ENCODE measurements at regions not wholly inside any gene's neighbourhood (a gene's known extent, or its start where the extent isn't known, plus 50 kb on each side); places are given as distances from the start of the nearest gene placed in this dataset.

DNA sequence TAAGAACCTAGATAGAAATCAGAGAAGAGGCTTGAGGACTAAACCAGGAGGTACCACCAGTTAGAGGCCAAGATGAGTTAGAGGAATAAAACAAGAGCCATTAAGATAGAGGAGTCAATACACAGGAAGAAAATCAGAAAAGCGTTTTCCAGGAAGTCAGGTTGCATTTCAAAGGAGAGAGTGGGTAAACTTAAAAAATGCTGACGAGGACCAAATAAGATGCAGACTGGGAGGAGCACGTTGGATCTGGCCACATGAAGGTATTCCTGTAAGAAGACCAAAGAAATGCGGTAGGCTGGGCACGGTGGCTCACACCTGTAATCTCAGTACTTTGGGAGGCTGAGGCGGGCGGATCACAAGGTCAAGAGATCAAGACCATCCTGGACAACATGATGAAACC lies 533.1 kb upstream of the TENM3 start:
- Histone ChIP-seq H3K36me3 (ENCODE audit: control insufficient read depth in 4 of 4, insufficient read depth in 4 of 4, low read length in 4 of 4) (no peaks in the 10 kb centered on the region), H3K9me3 (ENCODE audit: control insufficient read depth in 4 of 4, insufficient read depth in 3 of 4, low read length in 3 of 4) (no peaks in the 10 kb centered on the region), H3K9ac (ENCODE audit: insufficient read depth in 1 of 2, low read length in 2 of 2) (no peak overlapping the region), H3K4me1 (ENCODE audit: control insufficient read depth in 5 of 5, insufficient read depth in 5 of 5, low read length in 5 of 5) (no peaks in the 10 kb centered on the region), H3K27me3 (ENCODE audit: control insufficient read depth in 3 of 3, insufficient read depth in 3 of 3, low read length in 2 of 3) (no peaks in the 10 kb centered on the region), H3K4me3 (no peak overlapping the region), H3K27ac (ENCODE audit: low read depth in 1 of 2, low read length in 1 of 2) (no peak overlapping the region)
- ATAC-seq (ENCODE audit: insufficient read depth, low FRiP score) (no peak), DNase-seq (no peak)
- 85 to 90% methylated on average over 7 of the region's 7 CpGs for WGBS, 2 donors
- TF ChIP-seq, protein P1, sequence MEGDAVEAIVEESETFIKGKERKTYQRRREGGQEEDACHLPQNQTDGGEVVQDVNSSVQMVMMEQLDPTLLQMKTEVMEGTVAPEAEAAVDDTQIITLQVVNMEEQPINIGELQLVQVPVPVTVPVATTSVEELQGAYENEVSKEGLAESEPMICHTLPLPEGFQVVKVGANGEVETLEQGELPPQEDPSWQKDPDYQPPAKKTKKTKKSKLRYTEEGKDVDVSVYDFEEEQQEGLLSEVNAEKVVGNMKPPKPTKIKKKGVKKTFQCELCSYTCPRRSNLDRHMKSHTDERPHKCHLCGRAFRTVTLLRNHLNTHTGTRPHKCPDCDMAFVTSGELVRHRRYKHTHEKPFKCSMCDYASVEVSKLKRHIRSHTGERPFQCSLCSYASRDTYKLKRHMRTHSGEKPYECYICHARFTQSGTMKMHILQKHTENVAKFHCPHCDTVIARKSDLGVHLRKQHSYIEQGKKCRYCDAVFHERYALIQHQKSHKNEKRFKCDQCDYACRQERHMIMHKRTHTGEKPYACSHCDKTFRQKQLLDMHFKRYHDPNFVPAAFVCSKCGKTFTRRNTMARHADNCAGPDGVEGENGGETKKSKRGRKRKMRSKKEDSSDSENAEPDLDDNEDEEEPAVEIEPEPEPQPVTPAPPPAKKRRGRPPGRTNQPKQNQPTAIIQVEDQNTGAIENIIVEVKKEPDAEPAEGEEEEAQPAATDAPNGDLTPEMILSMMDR (IDR thresholded peaks at IDR 0.05; ENCODE audit: control extremely low read depth, extremely low read depth): no peak

DNA sequence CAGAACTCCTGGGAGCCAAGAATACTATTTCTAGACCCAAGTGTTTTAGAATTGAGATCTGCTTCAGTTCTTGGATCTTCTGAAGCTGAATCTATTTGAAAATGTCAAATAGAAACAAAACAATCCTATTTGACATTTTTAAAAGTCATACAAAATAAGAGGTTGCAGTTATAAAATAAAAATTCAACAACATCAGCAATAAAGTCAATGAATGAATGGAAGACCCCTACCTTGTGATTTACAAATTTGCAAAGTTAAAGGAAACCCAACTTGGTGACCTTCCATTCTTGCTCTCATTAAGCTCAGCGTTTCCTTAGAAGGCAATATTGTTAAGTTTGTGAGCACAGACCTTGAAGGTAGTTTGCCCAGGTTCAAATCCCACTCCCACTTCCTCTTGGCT lies 531.8 kb upstream of the TENM3 start:
- DNase-seq: no peak
- Histone ChIP-seq H3K27ac (ENCODE audit: low read depth in 1 of 2, low read length in 1 of 2) (no peak overlapping the region), H3K4me3 (no peak overlapping the region), H3K4me1 (ENCODE audit: control insufficient read depth in 5 of 5, insufficient read depth in 5 of 5, low read length in 5 of 5) (no peaks in the 10 kb centered on the region), H3K36me3 (ENCODE audit: control insufficient read depth in 4 of 4, insufficient read depth in 4 of 4, low read length in 4 of 4) (no peaks in the 10 kb centered on the region), H3K9me3 (ENCODE audit: control insufficient read depth in 4 of 4, insufficient read depth in 3 of 4, low read length in 3 of 4) (no peaks in the 10 kb centered on the region), H3K9ac (ENCODE audit: insufficient read depth in 1 of 2, low read length in 2 of 2) (no peak overlapping the region), H3K27me3 (ENCODE audit: control insufficient read depth in 3 of 3, insufficient read depth in 3 of 3, low read length in 2 of 3) (no peaks in the 10 kb centered on the region)
- TF ChIP-seq, protein P1 (IDR thresholded peaks at IDR 0.05; ENCODE audit: control extremely low read depth, extremely low read depth): no peak
- 73 to 78% methylated on average over 1 of the region's 1 CpG for WGBS, 2 donors
- ATAC-seq (ENCODE audit: insufficient read depth, low FRiP score): no peak

DNA sequence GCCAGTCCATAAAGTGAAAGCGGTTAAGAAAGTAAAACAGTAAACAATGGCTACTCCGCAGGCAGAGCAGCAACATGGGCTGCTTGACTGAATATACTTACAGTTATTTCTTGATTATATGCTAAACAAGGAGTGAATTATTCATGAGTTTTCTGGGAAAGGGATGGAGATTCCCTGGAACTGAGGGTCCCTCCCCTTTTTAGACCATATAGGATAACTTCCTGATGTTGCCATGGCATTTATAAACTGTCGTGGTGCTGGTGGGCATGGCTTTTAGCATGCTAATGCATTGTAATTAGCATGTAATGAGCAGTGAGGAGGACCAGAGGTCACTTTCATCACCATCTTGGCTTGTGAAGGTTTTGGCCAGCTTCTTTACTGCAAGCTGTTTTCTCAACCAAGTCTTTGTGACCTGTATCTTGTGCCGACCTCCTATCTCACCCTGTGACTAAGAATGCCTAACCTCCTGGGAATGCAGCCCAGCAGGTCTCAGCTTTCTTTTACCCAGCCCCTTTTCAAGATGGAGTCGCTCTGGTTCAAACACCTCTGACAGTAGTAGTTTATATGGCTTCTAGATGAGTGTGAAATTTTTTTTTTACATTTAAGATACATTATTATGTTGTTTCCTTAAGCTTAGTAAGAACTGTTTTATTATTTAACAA lies 514.8 kb upstream of the TENM3 start:
- no peak overlapping the region for H3K27ac ChIP-seq (ENCODE audit: low read depth in 1 of 2, low read length in 1 of 2)
- TF ChIP-seq, protein P1 (IDR thresholded peaks at IDR 0.05; ENCODE audit: control extremely low read depth, extremely low read depth): no peak
- no peaks in the 10 kb centered on the region for H3K9me3 ChIP-seq (ENCODE audit: control insufficient read depth in 4 of 4, insufficient read depth in 3 of 4, low read length in 3 of 4)
- no peaks in the 10 kb centered on the region for H3K36me3 ChIP-seq (ENCODE audit: control insufficient read depth in 4 of 4, insufficient read depth in 4 of 4, low read length in 4 of 4)
- H3K27me3 ChIP-seq (ENCODE audit: control insufficient read depth in 3 of 3, insufficient read depth in 3 of 3, low read length in 2 of 3): no peaks in the 10 kb centered on the region
- no peaks in the 10 kb centered on the region for H3K4me1 ChIP-seq (ENCODE audit: control insufficient read depth in 5 of 5, insufficient read depth in 5 of 5, low read length in 5 of 5)
- ATAC-seq (ENCODE audit: insufficient read depth, low FRiP score): no peak
- DNase-seq: peak in 2 of 3 donors; percentile 1 to 3
- H3K9ac ChIP-seq (ENCODE audit: insufficient read depth in 1 of 2, low read length in 2 of 2): no peak overlapping the region
- WGBS, 2 donors: 62 to 71% methylated on average over 5 of the region's 5 CpGs
- no peak overlapping the region for H3K4me3 ChIP-seq

DNA sequence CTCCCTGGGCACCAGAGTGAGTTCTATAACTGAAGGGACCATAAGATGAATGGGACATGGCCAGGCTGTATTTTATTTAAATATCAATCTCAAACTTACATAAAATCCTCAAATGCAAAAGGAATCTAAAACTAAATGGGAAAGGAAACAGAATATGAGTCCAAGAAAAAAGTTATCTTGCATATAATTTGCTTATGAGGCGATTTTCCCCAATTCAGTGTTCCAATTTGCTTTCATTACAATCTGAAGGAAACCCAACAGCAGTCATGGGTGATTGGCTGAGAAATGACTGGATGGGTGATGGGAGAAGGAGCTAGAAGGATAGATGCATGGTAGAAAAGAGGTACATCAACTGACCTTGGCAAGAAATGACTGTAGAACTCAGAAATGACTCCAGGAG lies 511.3 kb upstream of the TENM3 start:
- DNase-seq (no peak), ATAC-seq (ENCODE audit: insufficient read depth, low FRiP score) (no peak)
- no peak overlapping the region for H3K4me3 ChIP-seq
- H3K9ac ChIP-seq (ENCODE audit: insufficient read depth in 1 of 2, low read length in 2 of 2): no peak overlapping the region
- no peaks in the 10 kb centered on the region for H3K36me3 ChIP-seq (ENCODE audit: control insufficient read depth in 4 of 4, insufficient read depth in 4 of 4, low read length in 4 of 4)
- H3K4me1 ChIP-seq (ENCODE audit: control insufficient read depth in 5 of 5, insufficient read depth in 5 of 5, low read length in 5 of 5): no peaks in the 10 kb centered on the region
- peaks cover 0 to 2% (median 0%) of the 10 kb centered on the region in 4 donors for H3K9me3 ChIP-seq (ENCODE audit: control insufficient read depth in 4 of 4, insufficient read depth in 3 of 4, low read length in 3 of 4)
- H3K27me3 ChIP-seq (ENCODE audit: control insufficient read depth in 3 of 3, insufficient read depth in 3 of 3, low read length in 2 of 3): no peaks in the 10 kb centered on the region
- TF ChIP-seq, protein P1 (IDR thresholded peaks at IDR 0.05; ENCODE audit: control extremely low read depth, extremely low read depth): no peak
- WGBS, 2 donors: 83 to 86% methylated on average over 1 of the region's 1 CpG
- no peak overlapping the region for H3K27ac ChIP-seq (ENCODE audit: low read depth in 1 of 2, low read length in 1 of 2)
